ENCODE measurements at regions not wholly inside any gene's neighbourhood (a gene's known extent, or its start where the extent isn't known, plus 50 kb on each side); places are given as distances from the start of the nearest gene placed in this dataset.

DNA sequence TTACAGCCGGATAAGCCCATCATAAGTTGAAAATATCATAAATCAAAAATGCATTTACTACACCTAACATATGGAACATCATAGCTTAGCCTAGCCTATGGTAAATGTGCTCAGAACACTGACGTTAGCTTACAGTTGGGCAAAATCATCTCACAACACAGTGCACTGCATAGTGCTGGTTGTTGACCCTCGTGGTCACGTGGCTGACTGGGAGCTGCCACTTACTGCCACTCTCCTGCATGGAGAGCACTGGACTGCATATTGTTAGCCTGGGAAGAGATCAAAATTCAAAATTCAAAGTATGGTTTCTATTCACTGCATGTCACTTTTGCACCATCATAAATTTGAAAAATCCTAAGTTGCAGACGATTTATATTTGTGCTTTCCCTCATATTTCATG, 94.0 kb upstream of the CACNA2D3 start:
- ChIA-PET CTCF (no interaction called here), POLR2A (no interaction called here)
- Histone ChIP-seq H3K4me1 (no peaks in the 10 kb centered on the region), H3K36me3 (ENCODE audit: control insufficient read depth, insufficient read depth, low read length) (no peaks in the 10 kb centered on the region), H3K27me3 (replicated peaks; ENCODE audit: control insufficient read depth, insufficient read depth, low read length) (no peaks in the 10 kb centered on the region), H3K9me3 (no peaks in the 10 kb centered on the region), H3K4me3 (ENCODE audit: low read depth, low read length) (no peak overlapping the region)
- H3K27ac Mint-ChIP-seq (ENCODE audit: unreplicated experiment), result no peak overlapping the region
- H3K27me3 Mint-ChIP-seq (ENCODE audit: insufficient read depth, unreplicated experiment), result no peaks in the 10 kb centered on the region
- H3K9me3 Mint-ChIP-seq (ENCODE audit: unreplicated experiment), result no peaks in the 10 kb centered on the region
- no peaks in the 10 kb centered on the region for H3K36me3 Mint-ChIP-seq (ENCODE audit: insufficient read depth, unreplicated experiment)
- H3K4me1 Mint-ChIP-seq (ENCODE audit: low read depth, unreplicated experiment), result no peaks in the 10 kb centered on the region
- TF ChIP-seq CTCF (IDR thresholded peaks at IDR 0.05; ENCODE audit: insufficient read depth in 1 of 2, low read depth in 1 of 2, low read length in 1 of 2, severe bottlenecking in 1 of 2, unreplicated experiment in 1 of 2), result no peak
- H3K4me3 Mint-ChIP-seq (ENCODE audit: unreplicated experiment), result no peak overlapping the region
- no peak for DNase-seq
- intact Hi-C loops (cut with micrococcal nuclease; ENCODE audit: unreplicated experiment), result no loop called here
- BruUV-seq (replicated peaks), result no TSS peak

- H3K4me3 Mint-ChIP-seq (ENCODE audit: unreplicated experiment), result no peak overlapping the region
- H3K9me3 Mint-ChIP-seq (ENCODE audit: unreplicated experiment), result no peaks in the 10 kb centered on the region
- H3K36me3 ChIP-seq (ENCODE audit: control insufficient read depth, insufficient read depth, low read length), result no peaks in the 10 kb centered on the region
- H3K4me1 ChIP-seq, result no peaks in the 10 kb centered on the region
- no peaks in the 10 kb centered on the region for H3K9me3 ChIP-seq
- no peaks in the 10 kb centered on the region for H3K27me3 ChIP-seq (replicated peaks; ENCODE audit: control insufficient read depth, insufficient read depth, low read length)
- no peak for DNase-seq
- H3K4me3 ChIP-seq (ENCODE audit: low read depth, low read length), result no peak overlapping the region
- H3K27me3 Mint-ChIP-seq (ENCODE audit: insufficient read depth, unreplicated experiment), result peaks cover 4% of the 10 kb centered on the region
- no peaks in the 10 kb centered on the region for H3K4me1 Mint-ChIP-seq (ENCODE audit: low read depth, unreplicated experiment)
- no peaks in the 10 kb centered on the region for H3K36me3 Mint-ChIP-seq (ENCODE audit: insufficient read depth, unreplicated experiment)
- no peak overlapping the region for H3K27ac Mint-ChIP-seq (ENCODE audit: unreplicated experiment)
- ChIA-PET POLR2A (no interaction called here), CTCF (no interaction called here)
- intact Hi-C loops (cut with micrococcal nuclease; ENCODE audit: unreplicated experiment), result no loop called here
- BruUV-seq (replicated peaks), result no TSS peak
- no peak for TF ChIP-seq CTCF (IDR thresholded peaks at IDR 0.05; ENCODE audit: insufficient read depth in 1 of 2, low read depth in 1 of 2, low read length in 1 of 2, severe bottlenecking in 1 of 2, unreplicated experiment in 1 of 2)
These were observed 95.8 kb upstream of the CACNA2D3 start for GRCh38 chr3:54026543-54026942.

DNA sequence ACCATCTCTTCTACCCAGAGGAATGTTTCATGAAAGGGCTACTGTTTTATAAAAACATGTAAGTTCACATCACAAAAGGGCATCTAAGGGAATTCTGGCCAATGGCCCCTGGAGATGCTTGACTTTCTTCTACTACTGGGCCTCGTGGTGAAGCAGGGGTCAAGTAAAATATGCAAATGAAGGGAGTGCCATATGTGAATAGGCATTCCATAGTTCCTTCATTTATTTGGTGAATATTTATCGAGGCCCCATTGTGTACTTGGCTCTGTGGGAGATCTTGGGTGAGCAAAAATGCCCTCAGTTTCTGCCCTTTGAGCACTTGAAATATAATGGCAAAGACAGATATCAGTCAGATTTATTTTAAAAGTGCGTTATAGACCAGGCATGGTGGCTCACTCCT, 101.3 kb upstream of the CACNA2D3 start:
- H3K27me3 ChIP-seq (replicated peaks; ENCODE audit: control insufficient read depth, insufficient read depth, low read length), result no peaks in the 10 kb centered on the region
- no peak for TF ChIP-seq CTCF (IDR thresholded peaks at IDR 0.05; ENCODE audit: insufficient read depth in 1 of 2, low read depth in 1 of 2, low read length in 1 of 2, severe bottlenecking in 1 of 2, unreplicated experiment in 1 of 2)
- no peaks in the 10 kb centered on the region for H3K4me1 Mint-ChIP-seq (ENCODE audit: low read depth, unreplicated experiment)
- no peak overlapping the region for H3K27ac Mint-ChIP-seq (ENCODE audit: unreplicated experiment)
- H3K9me3 Mint-ChIP-seq (ENCODE audit: unreplicated experiment), result no peaks in the 10 kb centered on the region
- no peaks in the 10 kb centered on the region for H3K36me3 Mint-ChIP-seq (ENCODE audit: insufficient read depth, unreplicated experiment)
- no TSS peak for BruUV-seq (replicated peaks)
- H3K27me3 Mint-ChIP-seq (ENCODE audit: insufficient read depth, unreplicated experiment), result peaks cover 4% of the 10 kb centered on the region
- intact Hi-C loops (cut with micrococcal nuclease; ENCODE audit: unreplicated experiment), result no loop called here
- POLR2A ChIA-PET, result no interaction called here
- 0 out of 2 replicates have a peak, but pooled peaks cover 4% of the 10 kb centered on the region for H3K9me3 ChIP-seq
- H3K4me3 ChIP-seq (ENCODE audit: low read depth, low read length), result no peak overlapping the region
- no peak for DNase-seq
- CTCF ChIA-PET, result no interaction called here
- no peaks in the 10 kb centered on the region for H3K4me1 ChIP-seq
- H3K36me3 ChIP-seq (ENCODE audit: control insufficient read depth, insufficient read depth, low read length), result no peaks in the 10 kb centered on the region
- H3K4me3 Mint-ChIP-seq (ENCODE audit: unreplicated experiment), result no peak overlapping the region

All from Caco-2 (cell line).